NCI-H187 treated with DMSO at 0.1 percent for 48 hours (cell line): ENCODE measurements at regions not wholly inside any gene's neighbourhood (a gene's known extent, or its start where the extent isn't known, plus 50 kb on each side); places are given as distances from the start of the nearest gene placed in this dataset.
"Not testable (repeated sequence)": the region's sequence is repeated elsewhere in the genome, so short reads cannot be mapped to it uniquely, and the experiment has no call there.

Experiments
- DNase-seq: peaks from one replicate; lab custom pipeline; 2025; lab: John Stamatoyannopoulos, UW

- no peak for DNase-seq
Observed at GRCh38 chr6:91291071-91291470, 704.2 kb upstream of the MAP3K7 start.

GRCh38 chr6:91288741-91289140 lies 701.9 kb upstream of the MAP3K7 start:
- DNase-seq = no peak

DNA sequence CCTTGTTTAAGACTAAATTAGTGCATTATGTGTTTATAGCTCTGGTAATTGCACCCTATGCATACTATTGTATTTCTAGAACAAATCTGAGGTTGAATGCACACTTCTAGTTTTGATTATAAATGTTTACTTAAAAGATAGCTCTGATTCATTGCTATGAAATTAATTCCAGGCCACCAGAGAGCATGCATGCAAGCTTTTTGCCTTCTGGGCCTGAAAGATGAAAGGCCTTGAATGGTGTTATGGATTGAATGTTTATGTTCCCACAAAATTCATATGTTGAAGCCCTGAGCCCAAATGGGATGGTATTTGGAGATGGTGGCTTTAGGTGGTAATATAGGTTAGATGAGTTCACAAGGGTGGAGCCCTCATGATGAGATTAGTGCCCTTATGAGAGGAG lies 695.0 kb upstream of the MAP3K7 start:
- DNase-seq = no peak

DNA sequence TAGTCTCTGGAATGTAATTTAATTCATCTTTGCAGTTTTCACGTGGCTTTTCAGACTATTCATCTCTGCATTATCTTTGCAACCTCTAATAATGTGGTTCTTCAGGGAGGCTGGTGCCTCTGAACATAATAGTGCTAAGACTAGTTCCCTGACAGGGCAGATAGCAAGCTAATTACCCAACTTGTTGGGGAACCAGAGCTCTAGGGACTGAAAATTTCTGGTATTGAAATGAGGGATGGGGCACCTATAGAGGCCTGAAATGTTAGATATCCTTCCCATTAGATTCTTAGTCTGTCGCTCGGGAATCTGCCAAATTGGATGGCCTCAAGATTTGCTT lies 693.6 kb upstream of the MAP3K7 start:
- DNase-seq = no peak

GRCh38 chr6:91279740-91280493 lies 693.0 kb upstream of the MAP3K7 start:
- DNase-seq = no peak

GRCh38 chr6:91278416-91278815 lies 691.5 kb upstream of the MAP3K7 start:
- DNase-seq = no peak

- no peak for DNase-seq
Observed at GRCh38 chr6:91276315-91276714, 689.4 kb upstream of the MAP3K7 start.

- no peak for DNase-seq
Observed at GRCh38 chr6:91273729-91274128, 686.9 kb upstream of the MAP3K7 start.

DNA sequence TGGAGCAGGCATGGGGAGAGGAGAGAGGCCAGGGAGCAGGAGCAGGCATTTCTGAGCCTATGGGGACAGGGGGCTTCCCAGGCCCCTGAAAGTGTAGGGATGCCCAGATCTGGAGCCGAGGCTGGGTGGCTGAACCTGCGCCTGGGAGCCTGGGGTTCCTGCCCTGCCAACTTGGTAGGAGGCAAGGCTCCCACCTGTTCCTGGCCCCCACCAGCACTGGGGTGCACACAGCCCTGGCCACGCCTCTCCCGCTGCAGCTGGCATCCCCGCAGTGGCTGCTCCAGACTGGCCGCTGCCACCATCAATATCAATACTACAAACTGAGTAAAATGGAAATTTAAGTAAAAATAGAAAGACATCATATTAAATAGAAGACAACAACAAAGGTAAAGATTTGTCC lies 684.9 kb upstream of the MAP3K7 start:
- DNase-seq = no peak

- no peak for DNase-seq
Observed at GRCh38 chr6:91268941-91269340, 682.1 kb upstream of the MAP3K7 start.

DNA sequence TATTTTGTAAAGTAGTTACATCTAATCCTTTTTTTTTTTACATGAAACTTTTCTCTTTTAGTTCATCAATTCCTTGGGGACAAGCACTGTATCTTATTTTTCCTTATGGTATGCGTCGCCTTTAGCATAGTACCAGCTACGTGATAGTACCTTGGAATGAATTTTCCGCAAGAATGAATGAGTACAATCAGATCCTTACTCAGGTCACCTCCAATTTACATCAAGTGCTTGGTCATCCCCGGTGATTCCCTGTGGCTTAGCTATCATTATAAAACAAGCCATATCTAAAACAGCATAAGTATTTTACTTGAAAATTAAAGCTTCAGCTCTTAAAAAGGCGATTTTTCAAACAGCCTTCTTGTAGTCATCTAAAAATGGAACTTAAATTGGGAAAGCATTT lies 680.4 kb upstream of the MAP3K7 start:
- DNase-seq = no peak

DNA sequence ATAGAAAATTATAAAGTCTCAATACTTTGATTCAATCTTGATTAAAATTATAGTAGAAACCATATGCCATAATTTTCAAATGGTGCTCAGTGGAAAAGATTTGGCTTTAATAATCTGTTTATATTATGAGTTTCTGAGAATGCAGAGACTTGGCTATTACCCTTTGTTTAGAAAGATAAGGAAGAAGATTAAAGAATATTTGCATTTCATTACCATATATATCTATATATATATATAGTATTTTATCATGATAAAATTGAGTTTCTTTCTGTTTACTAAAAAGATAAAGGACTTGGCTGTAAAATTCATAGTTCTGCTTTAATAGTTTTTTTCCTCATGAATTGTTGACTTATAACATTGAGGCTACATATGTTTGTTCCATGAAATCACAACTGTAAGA lies 679.3 kb upstream of the MAP3K7 start:
- no peak for DNase-seq

DNA sequence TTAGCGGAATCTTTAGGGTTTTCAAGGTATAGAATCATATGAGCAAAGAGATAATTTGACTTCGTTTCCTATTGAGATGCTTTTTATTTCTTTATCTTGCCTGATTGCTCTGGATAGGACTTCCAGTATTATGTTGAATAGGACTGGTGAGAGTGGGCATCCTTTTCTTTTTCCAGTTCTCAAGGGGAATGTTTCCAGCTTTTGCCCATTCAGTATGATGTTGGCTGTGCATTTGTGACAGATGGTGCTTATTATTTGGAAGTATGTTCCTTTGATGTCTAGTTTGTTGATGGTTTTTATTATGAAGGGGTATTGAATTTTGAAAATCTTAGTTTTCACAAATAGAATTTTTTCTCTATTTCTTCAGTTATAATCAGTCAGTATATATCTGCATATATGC lies 656.6 kb upstream of the MAP3K7 start:
- no peak for DNase-seq

- no peak for DNase-seq
Observed at GRCh38 chr6:91242614-91242949, 655.7 kb upstream of the MAP3K7 start.

- no peak for DNase-seq
Observed at GRCh38 chr6:91241946-91242613, 655.2 kb upstream of the MAP3K7 start.

- no peak for DNase-seq
Observed at GRCh38 chr6:91240878-91241603, 654.2 kb upstream of the MAP3K7 start.

DNA sequence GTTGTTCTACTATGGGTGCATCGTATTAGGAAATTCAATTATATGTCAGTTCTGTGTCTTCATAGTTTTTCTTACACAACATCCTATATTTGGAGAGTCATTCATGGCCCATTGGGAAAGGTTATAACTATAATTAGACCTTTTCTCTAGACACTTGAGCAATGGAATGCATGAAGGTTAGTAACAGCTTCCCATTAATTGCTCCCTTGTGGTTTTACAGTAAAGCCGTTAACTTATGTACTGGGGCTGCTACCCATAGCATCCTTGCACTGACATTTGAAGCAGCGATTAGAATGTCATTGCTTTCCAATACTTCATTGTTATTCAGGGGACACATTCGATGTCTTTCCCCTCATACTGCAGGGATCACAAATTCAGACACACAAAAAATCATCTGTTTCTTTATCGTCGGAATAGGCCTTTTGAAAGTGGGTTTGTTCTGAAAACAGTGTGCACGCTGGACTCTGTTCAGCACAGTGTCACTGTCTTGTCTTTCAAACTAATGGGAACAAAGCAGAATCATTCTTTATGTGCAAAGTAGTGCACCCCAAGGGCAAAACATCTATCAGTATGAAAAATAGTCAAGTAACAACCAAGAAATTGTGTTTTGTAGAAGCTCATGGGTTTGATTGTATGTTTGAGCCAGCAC lies 634.3 kb upstream of the MAP3K7 start:
- DNase-seq = no peak

DNA sequence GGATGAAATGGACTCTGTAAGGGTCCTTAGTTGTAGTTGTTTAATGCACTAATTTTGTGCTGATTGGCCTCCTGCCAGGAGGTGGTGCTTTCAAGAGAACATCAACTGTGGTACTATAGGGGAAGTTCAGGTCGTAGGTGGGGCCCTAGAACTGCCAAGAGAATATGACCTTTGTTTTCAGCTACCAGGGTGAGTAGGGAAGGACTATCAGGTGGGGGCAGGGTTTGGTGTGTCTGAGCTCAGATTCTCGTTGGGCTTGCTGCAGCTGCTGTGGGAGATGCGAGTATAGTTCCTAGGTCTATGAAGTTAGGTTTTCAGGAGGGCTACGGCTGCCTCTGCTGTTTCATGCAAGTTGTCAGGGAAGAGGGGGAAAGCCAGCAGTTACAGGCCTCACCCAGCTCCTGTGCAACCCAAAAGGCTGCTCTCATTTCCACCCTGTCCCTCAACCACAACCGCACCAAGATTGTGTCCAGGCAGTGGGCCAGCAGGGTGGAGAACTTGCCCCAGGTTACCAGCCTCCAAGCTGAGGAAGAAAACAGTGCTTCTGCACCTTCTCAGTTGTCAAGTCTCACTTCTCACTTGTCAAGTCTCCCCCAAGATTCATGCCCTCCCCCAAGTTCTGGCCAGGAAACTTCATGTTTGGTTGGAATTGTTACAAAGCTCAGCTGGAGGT lies 626.5 kb upstream of the MAP3K7 start:
- DNase-seq = no peak

- DNase-seq = no peak
Observed at GRCh38 chr6:91198588-91199255, 611.9 kb upstream of the MAP3K7 start.

- DNase-seq = peak; percentile 36
Observed at GRCh38 chr6:91196729-91197128, 609.9 kb upstream of the MAP3K7 start.

- DNase-seq = no peak
Observed at GRCh38 chr6:91193446-91193845, 606.6 kb upstream of the MAP3K7 start.

GRCh38 chr6:91190041-91190440 lies 603.2 kb upstream of the MAP3K7 start:
- not testable (repeated sequence) for DNase-seq
